Neural cell (in vitro differentiated cells): ENCODE measurements at regions not wholly inside any gene's neighbourhood (a gene's known extent, or its start where the extent isn't known, plus 50 kb on each side); places are given as distances from the start of the nearest gene placed in this dataset.

Source experiments
- H2AFZ ChIP-seq: fragments of 200-600, 300-800 bp; sonication (generic), shearing (Covaris generic); 2 replicates; pipeline ENCODE4 v1.6.0; 2014; ENCODE audit warnings: low read depth, mild to moderate bottlenecking, antibody characterized with exemption, low read length, moderate library complexity
- H3F3A ChIP-seq: fragments of 200-600 bp; shearing (Covaris generic); 2 replicates; pipeline ENCODE4 v1.6.1; 2016; ENCODE audit warnings: mild to moderate bottlenecking, moderate library complexity, mixed read lengths, antibody characterized with exemption, low read length; ENCODE audit not compliant: insufficient read depth, poor library complexity, severe bottlenecking
- H3K27ac ChIP-seq: fragments of 200-600, 300-800 bp; sonication (generic), shearing (Covaris generic); 2 replicates; pipeline ENCODE4 v1.5.1; 2014; ENCODE audit warnings: mild to moderate bottlenecking, low read length, moderate library complexity
- H3K27me3 ChIP-seq: fragments of 300-800, 200-600 bp; sonication (generic), shearing (Covaris generic); 2 replicates; pipeline ENCODE4 v1.6.0; 2014; ENCODE audit warnings: mild to moderate bottlenecking, low read depth, low read length, moderate library complexity; ENCODE audit not compliant: insufficient read depth
- H3K36me3 ChIP-seq: fragments of 300-800, 200-600 bp; sonication (generic), shearing (Covaris generic); 2 replicates; pipeline ENCODE4 v1.5.1; 2014; ENCODE audit warnings: mild to moderate bottlenecking, antibody characterized with exemption, low read length, moderate library complexity; ENCODE audit not compliant: insufficient read depth
- H3K4me2 ChIP-seq: fragments of 300-800, 200-600 bp; sonication (generic), shearing (Covaris generic); 2 replicates; pipeline ENCODE4 v1.6.0; 2014; ENCODE audit warnings: mild to moderate bottlenecking, low read length
- H3K4me3 ChIP-seq: fragments of 300-800, 200-600 bp; sonication (generic), shearing (Covaris generic); 2 replicates; pipeline ENCODE4 v1.5.1; 2014; ENCODE audit warnings: mild to moderate bottlenecking, low read length, moderate library complexity
- H3K79me2 ChIP-seq: fragments of 200-600 bp; shearing (Covaris generic); replicated peaks from 2 replicates; pipeline ENCODE4 v1.6.0; 2014; ENCODE audit warnings: mild to moderate bottlenecking, low read length, moderate library complexity; ENCODE audit not compliant: insufficient read depth
- H3K9ac ChIP-seq: fragments of 300-800, 200-600 bp; sonication (generic), shearing (Covaris generic); 2 replicates; pipeline ENCODE4 v1.6.1; 2016; ENCODE audit warnings: mild to moderate bottlenecking, low read length, mixed read lengths
- H3K9me2 ChIP-seq: fragments of 200-600 bp; shearing (Covaris generic); 2 replicates; pipeline ENCODE4 v1.6.1; 2016; ENCODE audit warnings: mild to moderate bottlenecking, low read length, mixed read lengths; ENCODE audit not compliant: insufficient read depth
- H3K9me3 ChIP-seq: fragments of 200-600, 300-800 bp; sonication (generic), shearing (Covaris generic); 2 replicates; pipeline ENCODE4 v1.6.1; 2016; ENCODE audit warnings: mild to moderate bottlenecking, mixed run types, low read length, moderate library complexity, mixed read lengths
- H4K20me1 ChIP-seq: fragments of 200-600 bp; shearing (Covaris generic); 2 replicates; pipeline ENCODE4 v1.6.1; 2016; ENCODE audit warnings: mild to moderate bottlenecking, mixed run types; ENCODE audit not compliant: insufficient read depth
- CTCF ChIP-seq: fragments of 450-650 bp; IDR thresholded peaks from 2 replicates; pipeline ENCODE4 v1.5.1; 2014; ENCODE audit warnings: antibody characterized with exemption, mild to moderate bottlenecking, moderate library complexity; ENCODE audit not compliant: poor library complexity, severe bottlenecking
- EP300 ChIP-seq: fragments of 450-650 bp; conservative IDR thresholded peaks from 2 replicates; pipeline ENCODE4 v1.6.1; 2014; ENCODE audit warnings: antibody characterized with exemption, mild to moderate bottlenecking, moderate library complexity; ENCODE audit not compliant: poor library complexity, severe bottlenecking
- EZH2 ChIP-seq: fragments of 200-600, 300-800 bp; shearing (Covaris generic), sonication (generic); IDR thresholded peaks from 2 replicates; pipeline ENCODE4 v1.6.1; 2014; ENCODE audit warnings: antibody characterized with exemption, low read length, borderline replicate concordance, mild to moderate bottlenecking; ENCODE audit not compliant: insufficient read depth, poor library complexity, severe bottlenecking
- MXI1 ChIP-seq: fragments of 450-650 bp; conservative IDR thresholded peaks from 2 replicates; pipeline ENCODE4 v1.6.1; 2014; ENCODE audit warnings: antibody characterized with exemption, mild to moderate bottlenecking; ENCODE audit not compliant: poor library complexity, severe bottlenecking
- POLR2AphosphoS5 ChIP-seq: IDR thresholded peaks from 2 replicates; pipeline ENCODE4 v1.6.1; 2012
- RAD21 ChIP-seq: fragments of 450-650 bp; conservative IDR thresholded peaks from 2 replicates; pipeline ENCODE4 v1.6.1; 2014; ENCODE audit warnings: antibody characterized with exemption, mild to moderate bottlenecking, moderate library complexity
- SMC3 ChIP-seq: fragments of 450-650 bp; conservative IDR thresholded peaks from 2 replicates; pipeline ENCODE4 v1.6.1; 2014; ENCODE audit warnings: antibody characterized with exemption, mild to moderate bottlenecking, moderate library complexity; ENCODE audit not compliant: poor library complexity
- TAF1 ChIP-seq: IDR thresholded peaks from 2 replicates; pipeline ENCODE4 v1.6.1; 2012; ENCODE audit warnings: low read depth
- TF ChIP-seq, protein P1 (sequence below): IDR thresholded peaks from 2 replicates; pipeline ENCODE4 v1.6.1; 2012; ENCODE audit warnings: borderline replicate concordance

- no peak overlapping the region for H3K9ac ChIP-seq
- no peaks in the 10 kb centered on the region for H3K27me3 ChIP-seq
- H3K4me2 ChIP-seq: no peak overlapping the region
- no peaks in the 10 kb centered on the region for H3F3A ChIP-seq
- no peak overlapping the region for H3K27ac ChIP-seq
- no peaks in the 10 kb centered on the region for H3K36me3 ChIP-seq
- no peak overlapping the region for H2AFZ ChIP-seq
- no peaks in the 10 kb centered on the region for H3K9me2 ChIP-seq
- no peak overlapping the region for H3K4me3 ChIP-seq
- H3K9me3 ChIP-seq: no peaks in the 10 kb centered on the region
- no peaks in the 10 kb centered on the region for H3K79me2 ChIP-seq
- TF ChIP-seq CTCF (no peak), MXI1 (no peak), TAF1 (no peak), EP300 (no peak), POLR2AphosphoS5 (no peak), EZH2 (no peak), RAD21 (no peak), SMC3 (no peak)
- TF ChIP-seq, protein P1, sequence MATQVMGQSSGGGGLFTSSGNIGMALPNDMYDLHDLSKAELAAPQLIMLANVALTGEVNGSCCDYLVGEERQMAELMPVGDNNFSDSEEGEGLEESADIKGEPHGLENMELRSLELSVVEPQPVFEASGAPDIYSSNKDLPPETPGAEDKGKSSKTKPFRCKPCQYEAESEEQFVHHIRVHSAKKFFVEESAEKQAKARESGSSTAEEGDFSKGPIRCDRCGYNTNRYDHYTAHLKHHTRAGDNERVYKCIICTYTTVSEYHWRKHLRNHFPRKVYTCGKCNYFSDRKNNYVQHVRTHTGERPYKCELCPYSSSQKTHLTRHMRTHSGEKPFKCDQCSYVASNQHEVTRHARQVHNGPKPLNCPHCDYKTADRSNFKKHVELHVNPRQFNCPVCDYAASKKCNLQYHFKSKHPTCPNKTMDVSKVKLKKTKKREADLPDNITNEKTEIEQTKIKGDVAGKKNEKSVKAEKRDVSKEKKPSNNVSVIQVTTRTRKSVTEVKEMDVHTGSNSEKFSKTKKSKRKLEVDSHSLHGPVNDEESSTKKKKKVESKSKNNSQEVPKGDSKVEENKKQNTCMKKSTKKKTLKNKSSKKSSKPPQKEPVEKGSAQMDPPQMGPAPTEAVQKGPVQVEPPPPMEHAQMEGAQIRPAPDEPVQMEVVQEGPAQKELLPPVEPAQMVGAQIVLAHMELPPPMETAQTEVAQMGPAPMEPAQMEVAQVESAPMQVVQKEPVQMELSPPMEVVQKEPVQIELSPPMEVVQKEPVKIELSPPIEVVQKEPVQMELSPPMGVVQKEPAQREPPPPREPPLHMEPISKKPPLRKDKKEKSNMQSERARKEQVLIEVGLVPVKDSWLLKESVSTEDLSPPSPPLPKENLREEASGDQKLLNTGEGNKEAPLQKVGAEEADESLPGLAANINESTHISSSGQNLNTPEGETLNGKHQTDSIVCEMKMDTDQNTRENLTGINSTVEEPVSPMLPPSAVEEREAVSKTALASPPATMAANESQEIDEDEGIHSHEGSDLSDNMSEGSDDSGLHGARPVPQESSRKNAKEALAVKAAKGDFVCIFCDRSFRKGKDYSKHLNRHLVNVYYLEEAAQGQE: no peak
- no peaks in the 10 kb centered on the region for H4K20me1 ChIP-seq
These were observed 56.1 kb upstream of the TOX3 start for GRCh38 chr16:52603015-52603414.

DNA sequence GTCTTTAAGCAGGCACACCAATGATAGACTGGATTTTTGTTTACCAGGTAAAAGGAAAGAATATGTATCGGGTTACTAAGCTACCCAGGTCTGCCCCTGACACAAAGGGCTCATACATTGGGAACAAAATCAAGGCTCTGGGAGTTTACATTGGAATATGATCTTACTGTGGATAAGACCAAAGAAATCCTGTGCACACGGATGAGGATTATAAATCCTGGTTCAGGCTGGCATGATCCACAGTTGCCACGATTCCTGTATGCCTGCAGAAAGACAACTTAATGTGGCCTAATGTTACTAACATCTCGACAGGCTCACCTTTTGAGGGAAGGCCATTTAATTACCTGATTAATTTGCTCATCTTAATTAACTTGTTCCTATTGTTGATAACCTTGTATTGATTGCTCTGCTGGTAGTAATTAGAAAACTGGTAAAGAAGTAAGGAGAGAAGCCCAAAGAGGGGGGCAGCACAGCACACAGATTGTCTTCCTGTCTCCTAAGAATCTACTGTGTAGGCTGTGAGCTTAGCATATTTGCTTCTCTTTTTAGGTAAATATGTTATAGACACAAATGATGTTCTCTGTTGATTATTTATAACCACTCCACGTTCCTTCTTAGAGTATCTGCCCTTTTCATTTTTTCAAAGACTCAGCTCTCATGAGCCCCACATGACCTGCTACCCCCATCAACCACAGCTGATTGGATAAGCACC, 51.0 kb upstream of the TOX3 start:
- Histone ChIP-seq H2AFZ (no peak overlapping the region), H3K4me2 (no peak overlapping the region), H3F3A (no peaks in the 10 kb centered on the region), H3K9ac (no peak overlapping the region), H3K79me2 (no peaks in the 10 kb centered on the region), H3K4me3 (no peak overlapping the region), H3K27me3 (no peaks in the 10 kb centered on the region), H4K20me1 (no peaks in the 10 kb centered on the region), H3K36me3 (no peaks in the 10 kb centered on the region), H3K27ac (no peak overlapping the region), H3K9me2 (no peaks in the 10 kb centered on the region), H3K9me3 (no peaks in the 10 kb centered on the region)
- TF ChIP-seq RAD21 (no peak), EP300 (no peak), POLR2AphosphoS5 (no peak), MXI1 (no peak), CTCF (no peak), SMC3 (no peak), EZH2 (no peak), TAF1 (no peak)
- TF ChIP-seq, protein P1: no peak
